ENCODE measurements at regions not wholly inside any gene's neighbourhood (a gene's known extent, or its start where the extent isn't known, plus 50 kb on each side); places are given as distances from the start of the nearest gene placed in this dataset.

DNA sequence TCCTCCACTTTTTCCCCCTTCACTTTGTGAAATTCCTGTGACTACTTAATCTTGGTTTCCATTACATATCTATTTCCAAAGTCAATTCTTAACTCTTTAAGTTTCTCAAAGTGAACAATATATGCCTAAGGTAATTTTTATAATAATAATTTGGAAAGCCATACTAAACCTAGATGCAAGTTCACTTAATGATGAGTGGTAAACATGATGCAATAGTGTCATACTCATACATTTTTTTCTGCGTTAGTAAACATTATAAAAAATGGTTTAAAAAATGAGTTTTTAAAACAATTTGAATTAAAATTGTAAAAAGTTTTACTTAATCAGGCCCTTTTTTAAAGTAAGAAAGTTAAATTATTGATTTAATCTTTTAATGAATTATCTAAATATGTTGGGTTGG lies 659.4 kb upstream of the FZD8 start:
- no peak for DNase-seq (ENCODE audit: low spot score)

GRCh38 chr10:36301139-36301538 lies 659.0 kb upstream of the FZD8 start:
- no peak for DNase-seq (ENCODE audit: low spot score)

DNA sequence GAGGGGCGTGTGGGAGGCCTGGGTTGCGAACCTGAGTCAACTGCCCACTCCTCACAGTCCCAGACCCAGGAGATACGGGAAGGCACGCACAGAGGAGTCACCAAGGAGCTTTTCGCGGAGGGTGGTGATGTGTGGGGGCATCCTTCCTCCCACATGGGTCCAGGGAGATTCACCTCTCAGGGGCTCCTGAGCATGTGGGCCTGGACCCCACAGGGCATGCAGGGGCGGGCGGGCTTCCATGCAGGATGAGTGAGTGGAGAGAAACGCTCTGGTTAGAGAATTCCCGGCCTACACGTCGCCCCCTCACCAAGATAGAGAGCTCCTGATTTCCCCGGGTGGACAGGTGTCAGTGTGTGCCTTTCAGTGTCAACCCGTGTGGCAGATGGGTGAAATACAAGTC lies 641.7 kb upstream of the FZD8 start:
- DNase-seq (ENCODE audit: low spot score): no peak

GRCh38 chr10:36281831-36282331 lies 639.8 kb upstream of the FZD8 start:
- no peak for DNase-seq (ENCODE audit: low spot score)

- no peak for DNase-seq (ENCODE audit: low spot score)
Observed at GRCh38 chr10:36280890-36281499, 638.9 kb upstream of the FZD8 start.

DNA sequence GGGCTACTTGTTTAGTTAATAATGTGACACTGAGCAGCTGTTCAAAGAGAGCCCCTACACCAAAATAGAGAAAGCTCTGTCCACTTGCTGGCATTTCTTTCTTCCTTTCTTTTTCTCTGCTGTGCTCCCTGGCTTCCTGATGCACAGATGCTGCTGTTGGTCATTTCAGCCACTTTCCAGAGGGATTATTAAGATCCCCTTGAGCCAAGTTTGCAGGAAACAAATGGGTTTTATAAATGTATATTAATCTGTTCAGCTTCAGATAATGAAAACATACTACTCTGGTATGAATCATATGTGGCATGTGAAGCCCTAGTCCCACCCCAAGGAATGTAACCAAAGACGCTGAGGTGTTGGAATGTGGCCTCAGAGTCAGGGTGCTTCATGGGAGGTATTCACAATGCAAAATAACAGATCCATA lies 638.2 kb upstream of the FZD8 start:
- DNase-seq (ENCODE audit: low spot score): no peak

DNA sequence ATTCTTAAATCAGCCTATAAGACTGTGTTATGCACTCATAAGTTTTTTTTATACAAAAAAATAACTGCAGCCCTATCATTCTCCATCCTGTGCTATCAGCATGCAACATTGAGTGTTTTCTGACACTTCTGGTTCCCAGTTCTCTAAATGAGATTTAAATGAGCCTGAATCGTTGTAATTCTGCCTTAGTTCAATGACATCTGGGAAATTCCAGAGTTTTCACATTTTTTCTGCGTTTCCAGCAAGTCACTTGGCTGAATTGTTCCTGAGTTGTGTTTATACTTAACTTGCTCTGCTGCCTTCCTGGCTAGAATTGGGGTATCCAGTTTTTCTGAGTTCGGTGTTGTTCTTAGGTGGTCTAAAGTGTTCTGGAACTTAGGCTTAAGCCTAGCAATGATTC lies 636.1 kb upstream of the FZD8 start:
- DNase-seq (ENCODE audit: low spot score): no peak

- no peak for DNase-seq (ENCODE audit: low spot score)
Observed at GRCh38 chr10:36277459-36277858, 635.4 kb upstream of the FZD8 start.

GRCh38 chr10:36271627-36272340 lies 629.7 kb upstream of the FZD8 start:
- DNase-seq (ENCODE audit: low spot score): no peak

DNA sequence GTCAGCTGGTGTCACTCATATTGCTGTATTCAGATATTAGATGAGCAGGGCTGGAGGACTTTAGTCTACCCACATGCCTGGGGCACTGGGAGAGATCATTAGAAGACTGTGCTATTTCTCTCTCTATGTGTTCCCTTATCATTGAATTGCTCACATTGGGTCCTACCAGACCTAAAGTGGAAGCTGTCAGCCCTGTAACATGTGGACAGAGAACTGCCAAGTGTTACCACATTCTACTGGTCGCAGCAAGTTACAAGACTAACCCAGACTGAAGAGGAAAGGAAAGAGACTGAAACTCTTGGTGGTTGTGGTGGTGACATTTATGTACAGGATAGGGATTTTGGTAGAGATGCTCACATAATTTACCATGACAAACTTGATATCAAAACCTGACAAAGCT lies 627.1 kb upstream of the FZD8 start:
- no peak for DNase-seq (ENCODE audit: low spot score)

- no peak for DNase-seq (ENCODE audit: low spot score)
Observed at GRCh38 chr10:36266923-36267322, 624.8 kb upstream of the FZD8 start.

DNA sequence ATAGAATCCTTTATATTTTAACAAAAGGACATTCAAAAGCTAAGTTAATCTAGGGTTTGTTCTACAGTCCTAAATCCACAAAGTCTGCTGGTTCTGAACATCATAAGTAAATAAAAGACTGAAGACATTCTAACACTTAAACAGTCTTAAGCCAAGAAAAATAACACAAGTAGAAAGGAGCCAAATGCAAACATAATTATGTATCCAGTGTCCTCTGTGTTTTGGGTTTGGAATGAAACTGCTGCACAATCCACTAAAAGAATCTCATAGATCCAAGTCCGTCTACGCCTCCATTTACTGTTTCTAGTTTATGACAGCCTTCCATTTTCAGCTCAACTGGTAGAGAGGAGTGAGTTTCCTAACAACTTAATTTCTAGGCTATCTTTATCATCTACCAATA lies 623.6 kb upstream of the FZD8 start:
- no peak for DNase-seq (ENCODE audit: low spot score)

DNA sequence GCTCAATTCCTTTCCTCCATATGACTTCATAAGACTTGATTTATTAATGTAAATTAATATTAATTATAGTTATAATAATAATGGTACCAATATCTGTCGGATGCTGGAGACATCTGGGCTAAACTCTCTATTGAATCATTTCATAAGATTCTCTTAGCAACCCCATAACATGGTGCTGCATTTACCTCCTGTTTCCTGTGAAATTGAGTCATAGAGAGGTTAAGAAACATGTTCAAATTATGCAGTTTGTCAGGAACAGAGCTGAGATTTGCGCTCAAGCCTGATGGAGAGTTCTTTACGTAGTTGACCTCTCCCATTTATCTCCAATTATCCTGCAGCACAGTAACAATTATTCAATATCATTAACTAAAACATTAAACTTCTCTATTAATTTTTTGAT lies 621.8 kb upstream of the FZD8 start:
- no peak for DNase-seq (ENCODE audit: low spot score)

DNA sequence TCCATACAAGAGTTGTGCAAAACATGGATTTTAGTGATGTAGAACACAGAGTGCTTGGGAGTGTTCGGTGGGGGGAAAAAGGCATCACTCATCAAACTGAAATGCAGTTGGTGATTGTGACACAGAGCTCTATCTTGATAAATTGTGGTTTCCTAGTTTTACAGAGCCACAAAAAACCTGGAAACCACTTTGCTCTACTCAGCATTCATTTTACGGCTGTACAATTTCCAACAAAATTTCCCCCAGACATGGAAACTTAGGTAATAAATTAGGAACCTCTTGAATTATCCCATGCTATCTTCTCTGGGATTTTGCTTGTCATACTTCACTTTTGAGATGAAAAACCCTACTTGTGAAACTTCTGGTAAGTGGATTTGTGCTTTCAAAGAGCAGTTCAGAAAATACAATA lies 614.9 kb upstream of the FZD8 start:
- DNase-seq (ENCODE audit: low spot score): no peak

- DNase-seq (ENCODE audit: low spot score): no peak
Observed at GRCh38 chr10:36256166-36256565, 614.1 kb upstream of the FZD8 start.

- no peak for DNase-seq (ENCODE audit: low spot score)
Observed at GRCh38 chr10:36254199-36254598, 612.1 kb upstream of the FZD8 start.

DNA sequence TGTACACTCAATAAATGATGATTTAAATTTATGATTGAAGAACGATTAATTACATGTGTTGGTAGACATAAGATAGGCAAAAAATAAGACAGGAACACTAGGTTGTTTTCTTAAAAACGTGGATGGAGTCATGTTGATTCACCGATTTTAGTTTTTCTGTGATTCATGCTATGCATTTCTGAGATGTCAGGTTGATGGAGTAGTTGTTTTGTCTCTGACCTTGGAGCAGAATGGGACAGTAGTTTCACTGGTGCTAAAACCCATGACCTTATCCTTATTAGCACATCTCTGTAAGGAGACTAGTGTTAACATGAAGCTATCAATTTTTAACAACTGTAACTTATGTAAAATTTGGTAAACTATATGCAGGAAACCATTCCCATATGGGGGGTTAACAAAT lies 611.6 kb upstream of the FZD8 start:
- DNase-seq (ENCODE audit: low spot score): no peak

- DNase-seq (ENCODE audit: low spot score): no peak
Observed at GRCh38 chr10:36251068-36251467, 609.0 kb upstream of the FZD8 start.

DNA sequence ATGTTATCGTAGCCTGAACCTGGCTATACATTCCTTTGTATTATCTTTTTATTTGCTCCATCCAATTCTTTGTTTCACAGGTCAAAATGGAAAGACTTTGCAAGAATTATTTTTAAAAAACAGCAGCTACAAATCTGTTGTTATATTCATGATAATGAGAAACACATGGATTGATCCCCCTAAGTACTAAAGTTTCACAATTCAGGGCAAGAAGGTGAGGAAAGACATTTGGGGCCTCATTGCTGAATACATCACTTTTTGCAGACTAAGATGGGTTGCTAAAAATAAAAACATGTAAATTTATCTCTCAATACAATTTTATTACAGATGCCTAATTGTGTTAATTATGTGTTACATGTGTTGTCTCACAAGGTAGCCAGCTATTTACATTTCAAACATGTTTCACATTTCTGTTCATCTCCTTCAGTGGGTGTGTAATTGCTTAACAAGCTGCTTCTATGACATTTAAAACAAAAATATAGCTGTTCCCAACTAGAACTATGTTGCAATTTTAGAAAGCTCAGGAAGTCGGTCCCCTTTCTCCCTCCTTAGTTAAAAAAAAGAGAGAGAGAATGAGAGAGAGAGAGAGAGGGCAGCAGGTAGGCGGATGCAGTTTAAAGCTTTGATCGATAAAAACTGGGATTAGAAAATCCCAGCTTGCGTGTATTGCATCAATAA lies 606.3 kb upstream of the FZD8 start:
- no peak for DNase-seq (ENCODE audit: low spot score)

DNA sequence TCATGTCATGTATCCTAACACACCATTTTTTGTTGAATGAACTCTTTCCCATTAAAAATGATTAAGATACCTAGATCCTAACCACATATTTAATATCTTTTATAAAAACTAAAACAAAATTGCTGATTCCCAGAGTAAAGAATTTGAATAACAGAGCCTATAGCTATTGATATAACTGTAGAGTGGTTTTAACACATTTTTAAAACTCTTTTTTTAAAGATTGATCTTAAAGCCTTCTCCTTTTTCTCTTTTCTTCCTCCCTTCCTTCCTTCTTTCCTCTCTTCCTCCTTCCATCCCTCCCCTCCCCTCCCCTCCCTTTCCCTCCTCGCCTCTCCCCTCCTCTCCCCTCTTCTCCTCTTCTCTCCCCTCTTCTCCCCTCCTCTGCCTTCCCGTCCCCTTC lies 605.4 kb upstream of the FZD8 start:
- no peak for DNase-seq (ENCODE audit: low spot score)

- DNase-seq (ENCODE audit: low spot score): no peak
Observed at GRCh38 chr10:36236931-36237330, 594.8 kb upstream of the FZD8 start.

GRCh38 chr10:36236341-36236740 lies 594.2 kb upstream of the FZD8 start:
- DNase-seq (ENCODE audit: low spot score): no peak

DNA sequence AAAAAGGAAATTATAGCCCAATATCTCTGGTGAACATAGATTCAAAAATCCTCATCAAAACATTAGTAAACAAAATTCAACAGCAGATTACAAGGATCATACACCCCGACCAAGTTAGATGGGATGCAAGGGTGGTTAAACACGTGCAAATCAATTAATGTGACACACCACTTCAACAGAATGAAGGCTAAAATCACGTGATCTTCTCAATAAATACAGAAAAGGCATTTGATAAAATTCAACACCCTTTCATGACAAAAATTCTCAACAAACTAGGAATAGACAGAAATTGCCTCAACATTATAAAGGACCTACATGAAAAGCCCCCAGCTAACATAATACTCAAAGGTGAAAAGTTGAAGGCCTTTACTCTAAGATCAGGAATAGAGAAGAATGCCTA lies 590.8 kb upstream of the FZD8 start:
- no peak for DNase-seq (ENCODE audit: low spot score)

Data from ecto neural progenitor cell (in vitro differentiated cells).